NCI-H2081 (cell line): ENCODE measurements at regions not wholly inside any gene's neighbourhood (a gene's known extent, or its start where the extent isn't known, plus 50 kb on each side); places are given as distances from the start of the nearest gene placed in this dataset.
"Not testable (repeated sequence)": the region's sequence is repeated elsewhere in the genome, so short reads cannot be mapped to it uniquely, and the experiment has no call there.

Experiments used
- DNase-seq, 2 experiments: peaks; one replicate each; lab custom pipeline; 2025; lab: John Stamatoyannopoulos, UW

DNA sequence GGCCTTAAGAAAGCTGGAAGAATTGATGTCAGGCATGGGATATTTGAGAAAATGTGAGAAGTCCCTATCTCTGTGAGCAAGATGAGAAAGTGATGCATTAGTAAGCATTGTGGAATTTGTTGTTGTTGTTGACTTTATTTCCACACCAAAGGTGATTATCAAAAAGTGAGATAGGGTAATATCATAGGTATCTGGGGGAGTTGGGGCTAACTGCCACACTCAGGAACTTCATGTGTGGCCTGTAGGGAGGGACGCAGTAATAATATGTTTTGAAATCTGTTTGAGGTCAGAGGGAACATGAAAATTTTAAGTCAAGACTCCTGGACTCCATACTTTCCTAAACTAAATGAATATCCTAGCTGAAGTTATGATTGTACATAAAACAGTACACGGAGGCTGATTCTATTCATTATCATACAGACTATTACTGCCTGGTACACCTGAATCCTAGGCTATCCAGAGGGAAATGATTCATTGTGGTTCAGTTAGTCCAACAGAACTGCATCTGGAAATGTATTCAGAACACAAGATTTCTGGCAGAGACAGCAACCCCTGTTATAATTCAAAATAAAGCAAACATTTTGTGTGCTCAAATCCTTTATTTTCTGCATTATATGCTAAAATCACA lies 304.8 kb downstream of the CPS1 start:
- no peak for DNase-seq

GRCh38 chr2:210862283-210863065 lies 306.1 kb downstream of the CPS1 start:
- peak; percentile 6 to 16 for DNase-seq

- DNase-seq = no peak
Measured at GRCh38 chr2:210863283-210863682, 306.9 kb downstream of the CPS1 start.

DNA sequence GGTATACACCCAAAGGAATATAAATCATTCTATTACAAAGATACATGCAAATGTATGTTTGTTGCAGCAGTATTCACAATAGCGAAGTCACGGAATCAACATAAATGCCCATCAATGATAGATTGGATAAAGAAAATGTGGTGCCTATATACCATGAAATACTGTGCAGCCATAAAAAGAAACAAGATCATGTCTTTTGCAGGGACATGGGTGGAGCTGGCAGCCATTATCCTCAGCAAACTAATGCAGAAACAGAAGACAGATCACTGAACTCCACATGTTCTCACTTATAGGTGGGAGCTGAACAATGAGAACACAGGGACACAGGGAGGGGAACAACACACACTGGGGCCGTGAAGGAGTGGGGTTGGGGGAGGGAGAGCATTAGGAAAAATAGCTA lies 315.2 kb downstream of the CPS1 start:
- DNase-seq = not testable (repeated sequence)

GRCh38 chr2:210873631-210874030 lies 317.2 kb downstream of the CPS1 start:
- DNase-seq = no peak

- DNase-seq = no peak
Measured at GRCh38 chr2:210884227-210884626, 327.8 kb downstream of the CPS1 start.

GRCh38 chr2:210888035-210888434 lies 331.6 kb downstream of the CPS1 start:
- DNase-seq = no peak

GRCh38 chr2:210895132-210895531 lies 338.7 kb downstream of the CPS1 start:
- no peak for DNase-seq

- no peak for DNase-seq
Measured at GRCh38 chr2:210899131-210899530, 342.7 kb downstream of the CPS1 start.

GRCh38 chr2:210901326-210901725 lies 344.9 kb downstream of the CPS1 start:
- DNase-seq = no peak

DNA sequence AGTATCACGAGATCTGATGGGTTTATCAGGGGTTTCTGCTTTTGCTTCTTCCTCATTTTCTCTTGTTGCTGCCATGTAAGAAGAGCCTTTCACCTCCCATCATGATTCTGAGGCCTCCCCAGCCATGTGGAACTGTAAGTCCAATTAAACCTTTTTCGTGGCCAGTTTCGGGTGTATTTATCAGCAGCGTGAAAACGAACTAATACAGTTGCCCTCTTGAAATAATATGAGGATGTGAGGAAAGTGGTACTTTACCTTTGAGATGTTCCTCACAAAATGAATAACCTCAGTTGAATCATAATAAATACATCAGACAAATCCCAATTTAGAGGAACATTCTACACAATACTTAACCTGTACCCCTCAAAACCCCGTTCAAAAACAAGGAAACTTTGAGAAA lies 356.4 kb downstream of the CPS1 start:
- DNase-seq = no peak

DNA sequence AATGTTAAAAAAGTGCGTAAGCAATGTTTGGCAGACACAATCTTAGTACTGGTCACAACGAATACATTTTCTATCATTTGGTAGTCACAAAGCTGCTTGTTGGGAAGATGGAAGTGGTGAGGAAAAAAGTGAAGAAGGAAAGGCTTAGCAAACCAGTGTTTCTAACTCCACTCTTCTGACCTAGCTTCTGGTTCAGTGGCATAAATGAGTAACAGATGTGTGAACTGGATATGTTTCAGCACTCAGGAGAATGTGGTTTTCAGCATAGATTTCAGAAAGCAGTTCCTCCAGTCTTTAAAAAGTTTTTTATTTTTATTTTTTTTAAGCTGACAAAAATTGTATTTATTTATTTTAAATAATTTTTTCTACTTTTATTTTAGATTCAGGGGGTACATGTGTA lies 357.1 kb downstream of the CPS1 start:
- DNase-seq = no peak

- DNase-seq = no peak
Measured at GRCh38 chr2:210915912-210916311, 359.5 kb downstream of the CPS1 start.

DNA sequence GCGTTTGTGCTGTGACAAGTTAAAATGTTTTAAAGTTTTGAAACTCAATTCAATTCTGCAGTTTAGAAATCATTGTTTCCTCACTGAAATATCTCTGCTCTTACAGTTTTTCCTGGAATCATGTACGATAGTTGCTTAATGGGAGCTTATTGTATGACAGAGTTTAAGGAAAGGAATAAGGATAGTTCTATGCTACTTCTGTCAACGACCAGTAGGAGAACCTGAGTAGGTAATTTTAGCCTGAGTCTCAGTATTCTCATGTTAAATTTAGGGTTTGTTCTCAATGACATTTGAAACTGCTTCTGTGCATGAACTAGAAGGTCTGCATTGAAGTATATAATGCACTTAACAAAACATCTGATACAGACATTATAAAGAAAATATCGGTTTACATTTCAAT lies 361.1 kb downstream of the CPS1 start:
- DNase-seq = no peak

- no peak for DNase-seq
Measured at GRCh38 chr2:210919128-210919527, 362.7 kb downstream of the CPS1 start.

- no peak for DNase-seq
Measured at GRCh38 chr2:210922419-210922818, 366.0 kb downstream of the CPS1 start.

DNA sequence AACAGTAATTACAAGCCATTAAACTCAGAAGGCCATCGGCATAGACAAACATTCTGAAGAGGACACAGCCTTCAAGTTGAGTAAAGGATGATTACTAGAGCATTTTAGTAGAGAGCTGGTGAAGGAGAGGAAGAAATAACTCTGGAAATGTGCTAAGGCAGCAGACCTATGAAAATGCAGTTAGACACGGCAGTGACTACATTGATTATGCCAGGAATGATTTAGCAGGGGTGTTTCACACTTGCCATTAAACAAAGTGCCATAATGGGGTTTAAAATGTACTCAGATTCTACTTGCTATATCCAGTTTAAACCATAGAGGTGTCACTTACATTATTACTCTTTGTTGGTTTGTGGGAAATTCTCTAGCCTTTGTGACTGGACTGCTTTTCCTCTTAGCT lies 372.3 kb downstream of the CPS1 start:
- no peak for DNase-seq

GRCh38 chr2:210938228-210938627 lies 381.8 kb downstream of the CPS1 start:
- DNase-seq = no peak

- no peak for DNase-seq
Measured at GRCh38 chr2:210946395-210946794, 390.0 kb downstream of the CPS1 start.

DNA sequence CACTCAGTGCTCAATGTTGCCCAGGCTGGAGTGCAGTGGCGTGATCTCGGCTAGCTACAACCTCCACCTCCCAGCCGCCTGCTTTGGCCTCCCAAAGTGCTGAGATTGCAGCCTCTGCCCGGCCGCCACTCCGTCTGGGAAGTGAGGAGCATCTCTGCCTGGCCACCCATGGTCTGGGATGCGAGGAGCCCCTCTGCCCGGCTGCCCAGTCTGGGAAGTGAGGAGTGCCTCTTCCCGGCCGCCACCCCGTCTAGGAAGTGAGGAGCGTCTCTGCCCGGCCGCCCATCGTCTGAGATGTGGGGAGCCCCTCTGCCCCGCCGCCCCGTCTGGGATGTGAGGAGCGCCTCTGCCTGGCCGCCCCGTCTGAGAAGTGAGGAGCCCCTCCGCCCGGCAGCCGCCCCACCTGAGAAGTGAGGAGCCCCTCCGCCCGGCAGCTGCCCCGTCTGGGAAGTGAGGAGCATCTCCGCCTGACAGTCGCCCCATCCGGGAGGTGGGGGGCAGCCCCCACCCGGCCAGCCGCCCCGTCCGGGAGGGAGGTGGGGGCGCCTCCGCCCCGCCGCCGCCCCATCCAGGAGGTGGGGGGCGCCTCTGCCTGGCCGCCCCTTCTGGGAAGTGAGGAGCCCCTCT lies 394.1 kb downstream of the CPS1 start:
- not testable (repeated sequence) for DNase-seq

DNA sequence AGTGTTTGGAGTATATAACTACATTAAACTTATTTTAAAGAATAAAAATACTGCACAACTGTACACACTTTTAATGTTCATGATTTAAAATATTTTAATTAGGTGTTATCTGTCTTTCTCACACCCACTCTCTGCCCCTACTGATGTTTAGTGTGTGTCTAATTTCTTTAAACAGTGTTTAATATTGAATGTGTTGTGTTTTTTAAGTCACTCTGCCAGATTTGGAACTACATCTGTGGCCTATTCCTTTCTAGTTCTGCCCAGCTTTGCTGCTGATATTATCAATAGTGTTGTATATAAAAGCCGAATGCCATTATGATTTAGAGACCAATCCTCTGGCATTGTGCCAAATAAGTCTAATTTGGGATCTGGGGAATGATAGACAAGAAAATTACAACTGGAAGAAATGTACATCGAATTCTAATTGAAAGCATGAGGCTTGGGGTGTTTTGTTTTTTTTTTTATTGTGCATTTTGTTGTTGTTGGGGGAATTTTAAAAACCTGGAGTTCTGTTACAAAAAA lies 398.0 kb downstream of the CPS1 start:
- DNase-seq = no peak

GRCh38 chr2:210955591-210955990 lies 399.2 kb downstream of the CPS1 start:
- no peak for DNase-seq

DNA sequence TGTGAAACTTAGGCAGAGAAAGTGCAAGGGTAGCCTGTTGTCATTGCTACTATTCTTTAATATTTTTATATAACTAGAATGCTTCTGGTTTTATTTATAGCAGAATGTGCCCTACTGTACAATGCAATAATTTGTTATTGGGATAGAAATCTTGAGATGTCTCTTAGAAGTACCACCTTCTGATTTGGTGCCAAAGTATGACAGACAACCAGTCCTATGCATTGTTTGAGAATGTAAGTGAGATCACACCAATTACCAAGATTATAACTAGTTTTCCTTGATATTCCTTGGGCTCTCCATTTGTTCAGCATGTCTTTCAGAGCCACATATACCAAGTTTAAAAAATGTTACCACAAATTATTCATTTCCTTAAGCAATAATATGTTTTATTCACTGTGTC lies 399.7 kb downstream of the CPS1 start:
- no peak for DNase-seq
